Fibroblast of skin of right biceps (primary cell): ENCODE measurements at regions not wholly inside any gene's neighbourhood (a gene's known extent, or its start where the extent isn't known, plus 50 kb on each side); places are given as distances from the start of the nearest gene placed in this dataset.
"Not testable (repeated sequence)": the region's sequence is repeated elsewhere in the genome, so short reads cannot be mapped to it uniquely, and the experiment has no call there.

Experiments used
- DNase-seq: peaks from one replicate; pipeline ENCODE4 v3.0.0-alpha.2; 2013

DNA sequence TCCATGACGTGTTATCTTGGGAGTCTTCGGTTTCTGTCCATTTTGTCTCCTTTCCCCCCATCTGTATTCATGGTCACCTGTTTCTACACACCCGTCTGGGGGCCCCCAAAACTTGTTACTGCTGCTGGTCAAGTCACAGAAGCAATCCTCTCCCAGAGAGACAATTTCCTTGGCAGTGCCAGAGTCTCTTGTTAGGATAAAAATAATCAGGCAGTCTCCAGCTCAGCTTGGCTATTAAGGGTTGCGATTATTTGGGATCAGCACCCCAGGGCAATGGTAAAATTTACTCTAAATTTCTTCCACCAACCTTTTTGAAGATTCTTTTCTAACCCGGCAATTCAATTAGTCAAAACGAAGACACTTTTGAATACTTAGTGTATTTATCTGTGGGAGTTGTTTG lies 229.1 kb upstream of the JARID2 start:
- no peak for DNase-seq

DNA sequence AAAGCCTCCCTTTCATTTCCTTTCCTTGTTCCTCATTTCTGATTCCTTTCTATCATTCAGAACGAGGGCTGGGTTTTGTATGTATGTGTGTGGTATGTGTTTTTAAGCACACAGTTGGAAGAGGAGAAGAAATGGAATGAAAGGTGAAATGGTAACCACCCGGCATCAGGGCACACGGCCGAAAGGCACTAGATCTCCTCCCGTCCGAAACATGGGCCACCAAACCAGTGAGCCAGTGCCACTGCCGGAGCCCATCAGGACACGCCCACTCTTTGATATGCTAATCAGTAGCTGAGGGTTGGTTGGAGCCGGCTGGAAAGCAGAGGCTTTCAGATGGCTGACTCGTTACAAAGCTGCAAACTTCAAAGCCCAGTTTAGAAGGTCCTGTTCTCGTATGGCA lies 228.6 kb upstream of the JARID2 start:
- no peak for DNase-seq

DNA sequence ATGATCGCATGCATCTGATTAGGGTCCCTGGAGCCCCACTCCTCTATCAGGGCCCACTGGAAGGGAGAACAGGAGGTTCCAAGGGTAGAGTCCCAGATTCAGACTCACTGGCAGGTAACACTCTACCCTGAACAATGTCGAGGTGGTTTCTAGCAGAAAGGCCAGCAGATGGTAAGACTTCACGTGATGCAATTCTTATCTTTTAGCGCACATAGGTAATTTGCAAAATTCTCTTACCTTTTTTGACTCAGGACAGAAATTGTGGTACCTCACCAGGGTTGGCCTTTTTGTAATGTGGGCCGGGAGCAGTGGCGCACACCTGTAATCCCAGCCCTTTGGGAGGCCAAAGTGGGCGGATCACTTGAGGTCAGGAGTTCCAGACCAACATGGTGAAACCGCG lies 228.1 kb upstream of the JARID2 start:
- DNase-seq, result no peak

DNA sequence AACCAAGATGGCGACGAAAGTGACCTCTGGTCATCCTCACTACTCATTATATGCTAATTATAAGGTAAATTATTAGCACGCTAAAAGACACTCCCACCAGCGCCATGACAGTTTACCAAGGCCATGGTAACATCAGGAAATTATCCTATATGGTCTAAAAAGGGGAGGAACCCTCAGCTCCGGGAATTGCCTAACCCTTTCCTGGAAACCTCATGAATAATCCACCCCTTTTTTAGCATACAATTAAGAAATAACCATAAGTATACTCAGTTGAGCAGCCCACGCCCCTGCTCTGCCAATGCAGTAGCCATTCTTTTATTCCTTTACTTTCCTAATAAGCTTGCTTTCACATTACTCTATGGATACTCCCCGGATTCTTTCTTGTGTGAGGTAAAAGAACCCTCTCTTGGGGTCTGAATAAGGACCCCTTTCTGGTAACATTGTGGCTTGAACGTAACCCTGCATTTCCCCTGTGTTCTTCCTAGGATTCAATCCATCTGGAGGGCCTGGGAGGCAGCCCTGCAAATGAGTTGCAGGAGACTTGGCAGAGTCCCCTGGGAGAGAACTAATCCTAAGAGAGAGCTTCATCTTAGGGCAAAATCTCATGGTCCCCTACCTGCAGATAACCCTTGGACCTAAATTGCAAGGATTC lies 225.6 kb upstream of the JARID2 start:
- DNase-seq, result no peak

DNA sequence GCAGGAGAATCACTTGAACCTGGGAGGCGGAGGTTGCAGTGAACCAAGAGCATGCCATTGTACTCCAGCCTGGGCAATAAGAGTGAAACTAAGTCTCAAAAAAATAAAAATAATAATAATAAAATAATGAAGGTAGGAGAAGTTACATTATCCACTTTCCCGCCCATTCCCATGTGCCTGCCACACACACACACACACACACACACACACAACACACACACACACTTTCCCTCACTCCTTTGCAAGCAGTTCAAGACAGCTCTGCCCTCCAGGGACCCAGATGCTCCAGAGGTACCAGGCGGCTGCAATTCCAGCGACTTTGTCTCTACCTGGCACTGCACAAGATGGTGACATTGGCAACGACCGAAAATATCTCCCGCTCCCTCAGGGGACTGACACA lies 224.8 kb upstream of the JARID2 start:
- DNase-seq, result no peak

DNA sequence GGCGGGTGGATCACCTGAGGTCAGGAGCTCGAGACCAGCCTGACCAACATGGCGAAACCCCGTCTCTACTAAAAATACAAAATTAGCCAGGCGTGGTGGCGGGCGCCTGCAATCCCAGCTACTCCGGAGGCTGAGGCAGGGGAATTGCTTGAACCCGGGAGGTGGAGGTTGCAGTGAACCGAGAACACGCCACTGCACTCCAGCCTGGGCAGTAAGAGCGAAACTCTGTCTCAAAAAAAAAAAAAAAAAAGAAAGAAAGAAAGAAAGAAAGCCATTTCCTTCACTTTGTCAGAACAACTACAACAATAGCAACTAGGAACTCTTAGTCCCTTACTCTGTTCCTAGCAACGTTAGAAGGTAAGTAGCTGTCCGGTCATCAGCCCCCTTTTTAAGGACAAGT lies 222.9 kb upstream of the JARID2 start:
- DNase-seq, result not testable (repeated sequence)

DNA sequence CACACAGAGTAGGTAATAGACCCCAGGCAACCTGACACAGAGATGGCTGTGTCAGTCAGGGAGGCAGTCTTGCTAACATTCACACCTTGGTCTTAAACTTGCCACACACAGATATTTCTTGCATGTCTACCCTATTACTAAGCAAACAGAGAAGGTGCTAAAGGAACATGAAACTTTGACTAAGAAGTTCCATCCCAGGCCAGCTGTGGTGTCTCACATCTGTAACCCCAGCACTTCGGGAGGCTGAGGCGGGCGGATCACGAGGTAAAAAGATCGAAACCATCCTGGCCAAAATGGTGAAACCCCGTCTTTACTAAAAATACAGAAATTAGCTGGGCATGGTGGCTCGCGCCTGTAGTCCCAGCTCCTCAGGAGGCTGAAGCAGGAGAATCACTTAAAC lies 222.4 kb upstream of the JARID2 start:
- no peak for DNase-seq

DNA sequence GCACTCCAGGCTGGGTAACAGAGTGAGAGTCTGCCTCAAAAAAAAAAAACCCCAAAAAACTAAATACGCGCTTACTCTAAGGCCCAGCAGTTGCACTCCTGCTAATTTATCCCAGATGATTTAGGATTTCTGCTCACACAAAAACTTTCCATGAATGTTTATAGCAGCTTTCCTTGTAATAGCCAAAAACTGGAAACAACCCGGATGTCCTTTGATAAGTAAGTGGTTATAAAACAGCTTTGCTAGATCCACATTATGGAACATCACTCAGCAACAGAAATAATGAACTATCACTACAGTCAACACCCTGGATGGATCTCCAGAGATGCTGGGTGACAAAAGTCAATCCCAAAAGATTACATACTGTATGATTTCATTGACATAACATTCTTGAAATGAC lies 220.4 kb upstream of the JARID2 start:
- DNase-seq, result peak; percentile 6

DNA sequence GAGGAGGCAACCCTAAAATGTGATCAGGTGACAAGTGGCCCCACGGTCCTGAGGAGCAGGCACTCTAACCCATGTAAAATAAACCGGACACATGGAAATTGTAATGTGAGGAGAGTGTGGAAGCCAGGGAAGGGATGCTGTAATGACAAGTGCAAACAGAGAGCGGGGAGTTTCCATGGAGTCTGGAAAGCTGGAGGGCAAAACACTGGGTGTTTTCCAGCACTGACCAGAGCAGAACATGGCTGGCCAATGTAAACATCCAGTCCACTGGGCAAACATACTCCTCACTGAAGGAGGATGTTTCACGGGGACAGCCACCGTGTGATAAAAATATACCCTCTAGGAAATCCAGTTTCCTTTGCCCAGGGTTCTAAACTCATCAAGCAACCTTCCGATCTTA lies 219.0 kb upstream of the JARID2 start:
- no peak for DNase-seq

DNA sequence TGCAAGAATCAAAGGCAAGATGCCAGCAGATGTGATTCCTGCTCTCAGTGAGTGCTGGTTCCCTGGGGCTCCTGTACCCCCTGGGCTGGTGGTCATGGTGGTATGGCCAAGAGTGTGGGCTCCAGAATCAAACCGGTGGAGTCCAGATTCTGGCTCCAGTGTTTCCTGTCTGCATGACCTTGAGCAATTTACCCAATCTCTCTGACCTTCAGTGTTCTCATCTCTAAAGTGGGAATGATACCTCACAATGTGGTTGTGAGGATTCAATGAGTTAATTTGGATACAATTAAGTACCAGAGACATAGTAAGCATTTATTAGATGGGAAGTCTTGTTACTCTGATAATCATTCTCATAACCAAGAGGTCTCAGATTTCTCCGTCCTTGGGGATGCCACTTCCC lies 218.4 kb upstream of the JARID2 start:
- no peak for DNase-seq

DNA sequence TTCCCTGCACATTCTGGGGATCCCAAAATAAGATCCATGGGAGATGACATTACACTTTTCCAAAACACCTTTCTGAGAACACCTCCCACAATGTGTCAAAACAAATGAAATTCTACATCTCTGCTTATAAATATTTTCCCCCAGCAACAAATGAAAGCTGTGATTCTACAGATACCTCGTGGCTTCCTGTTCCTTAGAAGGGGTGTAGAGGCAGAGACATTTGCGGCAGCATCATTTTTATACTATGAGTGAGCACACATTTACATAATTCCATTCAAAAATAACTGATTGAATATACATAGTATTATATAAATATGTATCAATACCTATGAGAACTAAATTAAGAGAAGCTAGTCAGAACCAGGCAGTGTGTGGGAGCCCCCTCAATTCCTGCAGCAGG lies 213.9 kb upstream of the JARID2 start:
- DNase-seq, result no peak

DNA sequence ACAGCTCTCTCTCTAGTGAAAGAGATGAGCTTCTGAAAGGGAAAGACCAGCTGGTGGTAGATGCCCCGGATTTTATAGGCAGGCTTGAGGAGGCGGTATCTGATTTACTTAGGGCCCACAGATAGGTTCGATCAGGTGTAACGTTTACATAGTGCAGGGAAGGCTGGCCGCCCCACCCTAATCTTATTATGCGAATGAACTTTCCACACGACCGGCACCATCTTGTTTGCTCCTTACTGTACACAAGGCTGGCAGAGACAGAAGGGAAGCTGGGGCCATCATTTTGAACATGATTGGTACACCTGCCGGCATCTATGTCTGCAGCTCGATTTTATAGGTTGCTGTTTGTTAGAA lies 212.0 kb upstream of the JARID2 start:
- DNase-seq, result no peak

DNA sequence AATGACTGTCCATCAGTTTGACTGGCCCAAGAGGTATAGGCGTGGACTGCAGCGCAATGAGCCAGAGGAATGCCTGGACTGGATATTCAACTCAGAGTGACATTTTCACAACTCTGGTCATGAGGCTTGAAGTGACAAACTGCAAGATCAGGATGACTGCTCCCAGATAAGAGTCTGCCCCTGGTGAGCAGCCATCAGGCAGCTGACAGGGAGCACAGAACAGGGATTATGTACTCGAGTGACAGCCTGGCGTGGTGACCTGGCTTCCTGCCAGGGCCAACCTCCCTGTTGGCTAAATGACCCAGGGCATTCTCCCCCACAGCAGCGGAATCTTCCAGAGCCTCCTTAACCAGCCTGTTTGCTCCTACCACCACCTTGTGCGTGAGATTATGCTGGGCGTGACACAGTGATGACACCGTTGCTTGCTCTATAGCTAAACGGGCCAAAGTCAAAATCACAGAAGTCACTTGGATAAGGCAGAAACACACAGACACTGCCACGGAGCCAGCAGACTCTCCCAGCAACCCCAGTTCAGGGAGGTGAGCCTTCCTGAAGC lies 209.1 kb upstream of the JARID2 start:
- DNase-seq, result no peak

DNA sequence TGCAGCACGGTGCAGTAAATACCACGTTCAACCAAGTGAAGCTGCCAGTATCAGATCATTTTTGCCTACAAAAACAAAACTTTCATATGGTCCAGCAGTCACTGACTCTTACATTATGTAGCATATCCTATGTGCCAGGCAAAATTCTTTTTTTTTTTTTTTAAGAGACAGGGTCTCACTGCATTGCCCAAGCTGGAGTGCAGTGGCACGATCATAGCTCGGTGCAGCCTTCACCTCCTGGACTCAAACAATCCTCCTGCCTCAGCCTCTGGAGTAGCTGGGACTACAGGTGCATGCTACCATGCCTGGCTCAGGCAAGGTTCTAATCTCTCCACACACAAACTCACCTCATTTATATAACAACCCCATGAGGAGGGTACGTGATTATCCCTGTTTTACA lies 208.6 kb upstream of the JARID2 start:
- DNase-seq, result no peak

DNA sequence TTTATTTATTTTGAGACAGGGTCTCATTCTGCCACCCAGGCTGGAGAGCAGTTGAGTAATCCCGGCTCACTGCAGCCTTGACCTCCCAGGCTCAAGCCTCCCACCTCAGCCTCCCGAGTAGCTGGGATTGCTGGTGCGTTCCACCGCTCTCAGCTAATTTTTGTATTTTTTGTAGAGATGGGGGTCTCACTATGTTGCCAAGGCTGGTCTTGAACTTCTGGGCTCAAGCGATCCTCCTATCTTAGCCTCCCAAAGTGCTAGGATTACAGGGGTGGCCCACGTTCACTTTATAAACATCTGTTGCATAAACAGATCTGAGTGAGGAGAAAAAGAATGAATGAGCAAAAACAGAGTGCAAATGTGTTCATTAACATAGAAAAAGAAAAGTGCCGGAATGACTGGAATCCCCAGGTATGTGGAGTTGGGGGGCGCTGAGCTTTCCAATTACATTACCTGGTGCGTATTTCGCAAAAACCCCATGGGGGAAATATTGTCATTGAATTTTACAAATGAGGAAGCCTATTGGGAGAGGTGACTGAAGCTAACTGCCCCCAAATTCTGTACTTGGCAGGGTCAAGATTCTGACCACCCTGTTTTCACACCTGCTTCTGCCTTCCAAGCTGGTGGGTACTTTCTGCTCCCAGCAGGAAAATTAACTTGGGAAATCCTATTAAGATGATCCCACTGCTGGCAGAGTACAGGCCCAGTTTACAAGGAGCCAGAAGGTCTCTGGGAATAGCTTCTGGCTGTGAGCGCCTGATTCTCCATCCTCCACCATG lies 207.7 kb upstream of the JARID2 start:
- DNase-seq, result no peak

DNA sequence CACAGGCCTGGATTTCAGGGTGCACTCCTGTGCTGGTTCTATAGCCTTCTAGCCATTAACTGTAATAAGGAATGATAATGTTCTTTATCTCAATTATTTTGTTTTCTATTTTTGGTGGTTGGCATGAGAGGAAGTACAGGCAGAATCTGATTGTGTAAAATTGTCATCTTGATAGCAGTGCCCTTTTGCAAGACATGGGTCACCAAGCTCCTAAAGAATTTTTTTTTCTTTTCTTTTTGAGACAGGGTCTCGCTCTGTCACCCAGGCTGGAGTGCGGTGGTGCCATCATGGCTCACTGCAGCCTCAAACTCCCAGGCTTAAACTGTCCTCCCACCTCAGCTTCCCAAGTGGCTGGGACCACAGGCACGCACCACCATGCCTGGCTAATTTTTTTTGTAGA lies 206.7 kb upstream of the JARID2 start:
- no peak for DNase-seq

DNA sequence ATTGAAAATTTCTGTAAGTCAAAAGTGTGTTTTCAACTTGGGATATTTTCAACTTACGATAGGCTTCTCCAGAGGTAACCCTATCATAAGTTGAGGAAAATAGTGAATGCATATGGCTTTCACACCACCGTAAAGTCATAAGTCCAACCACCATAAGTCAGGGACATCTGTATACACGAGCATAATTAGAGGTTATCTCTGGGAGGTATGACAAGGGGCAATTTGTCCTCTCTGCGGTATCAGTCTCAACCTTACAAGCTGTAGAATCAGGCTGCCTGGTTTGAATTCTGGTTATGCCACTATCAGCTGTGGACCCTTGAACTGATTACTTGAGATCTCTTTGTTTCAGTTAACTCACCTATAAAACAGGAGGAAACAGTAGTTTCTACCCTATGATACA lies 202.9 kb upstream of the JARID2 start:
- DNase-seq, result no peak

DNA sequence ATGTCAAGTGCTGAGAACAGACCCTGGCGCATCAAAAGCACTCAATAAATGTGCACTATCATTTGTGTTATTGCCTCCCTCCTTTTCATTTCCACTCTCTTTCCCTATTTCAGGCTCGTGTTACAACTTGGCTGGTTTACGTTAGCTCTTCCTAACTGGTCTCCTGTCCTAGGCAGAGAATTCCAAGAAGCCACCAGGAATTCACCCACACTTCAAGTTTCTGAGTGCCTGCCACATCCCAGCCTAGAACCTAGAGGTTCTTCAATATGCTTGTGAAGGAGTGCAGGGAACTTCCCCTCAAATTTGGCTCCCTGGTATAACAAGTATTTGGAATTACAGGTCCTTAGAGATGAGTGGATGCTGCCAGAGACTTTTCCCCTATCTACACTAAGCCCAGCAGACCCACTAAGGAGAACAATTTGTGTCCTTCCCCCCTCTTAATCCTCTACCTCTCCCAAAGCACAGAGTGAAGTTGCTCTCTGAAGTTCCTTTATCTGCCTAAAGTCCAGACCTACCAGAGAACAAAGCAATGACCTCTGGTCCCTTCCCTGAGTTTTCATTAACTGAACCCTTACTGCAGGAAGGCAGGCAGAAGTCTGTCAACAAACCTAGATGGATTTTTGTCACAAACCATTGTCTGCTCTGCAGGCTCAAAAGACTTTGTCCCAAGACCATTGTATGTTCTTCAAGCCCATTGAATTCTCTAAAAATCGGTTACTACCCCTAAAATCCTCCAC lies 201.6 kb upstream of the JARID2 start:
- no peak for DNase-seq

DNA sequence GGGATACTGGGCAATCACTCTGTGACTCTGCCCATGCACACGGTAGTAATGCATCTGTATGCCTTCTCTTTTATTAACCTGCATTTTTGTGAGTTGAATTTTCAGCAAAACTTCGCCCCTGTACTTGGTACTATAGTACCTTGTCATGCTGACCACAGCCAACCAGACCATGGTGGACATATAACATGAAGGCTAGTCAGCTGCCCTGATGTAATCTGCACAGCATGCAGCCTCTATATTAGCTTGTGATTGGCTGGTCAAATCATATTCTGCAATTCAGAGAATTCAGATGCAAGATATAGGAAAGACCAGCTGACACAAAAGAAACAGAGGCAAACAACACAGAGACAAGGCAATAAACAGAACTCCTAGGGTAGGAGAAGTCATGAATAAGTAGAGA lies 200.9 kb upstream of the JARID2 start:
- DNase-seq, result no peak

DNA sequence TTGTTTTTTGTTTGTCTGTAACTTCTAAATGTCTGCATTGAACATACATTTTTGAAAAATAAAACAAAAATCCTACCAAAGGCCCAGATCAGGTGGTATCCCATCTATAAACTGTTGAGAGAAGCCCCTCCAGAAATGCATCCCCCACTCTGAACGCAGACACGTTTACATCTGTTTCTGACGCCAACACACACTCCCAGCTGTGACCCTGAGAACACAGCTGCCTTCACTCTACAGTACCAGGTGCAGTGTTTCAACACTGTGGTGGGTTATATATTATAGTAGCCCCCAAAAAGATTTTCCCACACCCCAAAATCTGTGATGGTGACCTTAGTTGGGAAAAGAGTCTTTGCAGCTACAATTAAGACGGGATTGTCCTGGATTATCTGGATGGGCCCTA lies 199.1 kb upstream of the JARID2 start:
- no peak for DNase-seq

DNA sequence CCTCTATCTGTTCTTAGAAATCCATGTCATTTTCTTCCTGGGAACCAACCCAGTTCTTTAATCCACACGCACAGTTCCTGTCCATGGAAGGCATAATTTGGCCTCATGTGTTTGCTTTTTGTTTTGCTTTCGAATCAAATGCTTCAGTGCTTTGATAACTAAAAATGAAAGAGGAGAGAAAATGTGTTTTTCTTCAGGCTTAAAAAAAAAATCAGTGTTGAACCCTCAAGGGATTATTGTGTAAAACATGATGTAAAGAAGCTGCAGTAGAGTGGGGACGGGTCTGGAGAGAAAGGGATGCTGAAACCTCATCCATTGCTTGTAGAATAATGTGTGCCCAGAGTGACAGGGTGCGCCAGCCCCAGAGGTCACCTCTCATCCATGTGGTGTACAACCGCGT lies 197.5 kb upstream of the JARID2 start:
- DNase-seq, result no peak

DNA sequence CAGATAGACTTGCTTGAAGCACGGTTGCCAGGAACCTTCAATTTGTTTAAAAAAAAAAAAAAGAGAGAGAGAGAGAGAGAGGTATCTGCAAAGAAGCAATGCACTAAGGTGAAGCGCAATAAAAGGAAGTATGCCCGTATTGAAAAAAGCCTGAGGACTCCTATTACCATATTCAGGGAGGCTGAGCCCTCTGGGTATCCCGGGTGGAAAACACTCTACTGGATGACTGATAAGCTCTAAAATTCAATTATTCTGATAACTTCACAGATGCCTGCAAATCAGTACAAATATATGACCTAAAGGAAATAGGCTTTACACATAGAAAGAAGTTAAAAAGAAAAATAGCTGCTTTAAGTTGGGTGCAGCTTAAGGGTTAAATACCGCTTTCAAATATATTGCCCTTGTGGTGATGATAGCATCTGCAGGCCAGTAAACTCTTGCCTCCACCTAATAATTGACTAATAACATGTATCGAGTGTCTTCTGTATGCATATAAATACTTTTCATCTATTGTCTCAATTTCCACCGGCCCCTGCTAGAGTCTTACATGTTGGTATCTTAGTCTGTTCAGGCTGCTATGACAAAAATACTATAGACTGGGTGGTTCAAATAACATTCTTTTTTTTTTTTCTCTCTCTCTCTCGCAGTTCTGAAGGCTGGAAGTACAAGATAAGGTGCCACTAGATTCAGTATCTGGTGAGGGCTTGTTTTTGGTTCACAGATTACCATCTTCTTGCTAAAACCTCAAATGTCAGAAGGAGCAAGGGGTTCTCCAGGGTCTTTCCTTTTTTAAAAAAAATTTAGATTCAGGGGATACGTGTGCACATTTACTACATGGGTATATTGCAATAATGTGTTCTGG lies 187.4 kb upstream of the JARID2 start:
- DNase-seq, result no peak

DNA sequence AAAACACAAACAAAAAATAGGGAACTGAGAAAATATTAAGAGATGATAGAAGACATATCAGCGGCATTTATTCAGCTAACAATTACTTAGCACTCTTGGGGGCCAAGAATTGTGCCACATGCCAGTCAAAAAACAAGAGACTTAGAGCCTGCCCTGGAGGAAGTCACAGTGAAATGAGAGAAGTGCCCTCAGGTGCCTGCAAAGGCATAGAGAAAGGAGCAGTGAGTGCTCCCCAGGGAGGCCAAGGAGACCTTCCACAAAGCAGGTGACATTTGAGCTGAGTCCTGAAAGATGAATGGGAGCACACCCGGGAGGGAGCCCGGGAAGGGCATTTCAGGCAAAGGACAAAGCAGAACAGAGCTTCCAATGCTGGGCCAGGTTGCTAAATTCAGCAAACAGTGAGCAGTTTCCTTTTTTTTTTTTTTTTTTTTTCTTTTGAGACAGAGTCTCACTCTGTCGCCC lies 184.7 kb upstream of the JARID2 start:
- no peak for DNase-seq
